MM.1S (cell line): ENCODE measurements at regions not wholly inside any gene's neighbourhood (a gene's known extent, or its start where the extent isn't known, plus 50 kb on each side); places are given as distances from the start of the nearest gene placed in this dataset.
"Not testable (repeated sequence)": the region's sequence is repeated elsewhere in the genome, so short reads cannot be mapped to it uniquely, and the experiment has no call there.

Source experiments
- DNase-seq: peaks from one replicate; pipeline ENCODE4 v3.0.0-alpha.2; 2015
- H2AFZ ChIP-seq: fragments of 300-600 bp; sonication (generic); 2 replicates; pipeline ENCODE4 v1.6.0; 2016; ENCODE audit warnings: antibody characterized with exemption, low read length
- H3F3A ChIP-seq: fragments of 300-600 bp; sonication (generic); 2 replicates; pipeline ENCODE4 v1.6.1; 2016; ENCODE audit warnings: mild to moderate bottlenecking, antibody characterized with exemption, low read length, moderate library complexity, mixed read lengths; ENCODE audit not compliant: insufficient read depth
- H3K27ac ChIP-seq: fragments of 300-600 bp; sonication (generic); 2 replicates; pipeline ENCODE4 v1.5.1; 2016; ENCODE audit warnings: mild to moderate bottlenecking, low read length
- H3K27me3 ChIP-seq: fragments of 300-600 bp; sonication (generic); replicated peaks from 2 replicates; pipeline ENCODE4 v1.6.0; 2016; ENCODE audit warnings: low read length; ENCODE audit not compliant: insufficient read depth
- H3K36me3 ChIP-seq: fragments of 300-600 bp; sonication (generic); replicated peaks from 2 replicates; pipeline ENCODE4 v1.6.1; 2016; ENCODE audit warnings: mild to moderate bottlenecking, low read length, mixed read lengths; ENCODE audit not compliant: insufficient read depth
- H3K4me1 ChIP-seq: fragments of 300-600 bp; sonication (generic); 2 replicates; pipeline ENCODE4 v1.6.1; 2016; ENCODE audit warnings: low read length, mixed read lengths
- H3K4me2 ChIP-seq: fragments of 300-600 bp; sonication (generic); 2 replicates; pipeline ENCODE4 v1.6.0; 2016; ENCODE audit warnings: low read depth, low read length
- H3K4me3 ChIP-seq: fragments of 300-600 bp; sonication (generic); 2 replicates; pipeline ENCODE4 v1.5.1; 2016; ENCODE audit warnings: low read length, mixed read lengths
- H3K79me2 ChIP-seq: fragments of 300-600 bp; sonication (generic); 2 replicates; pipeline ENCODE4 v1.6.1; 2016; ENCODE audit warnings: mixed run types, low read length, mixed read lengths
- H3K9ac ChIP-seq: fragments of 300-600 bp; sonication (generic); 2 replicates; pipeline ENCODE4 v1.6.1; 2016; ENCODE audit warnings: low read length, mixed read lengths
- H3K9me2 ChIP-seq: fragments of 300-600 bp; sonication (generic); replicated peaks from 2 replicates; pipeline ENCODE4 v1.6.1; 2016; ENCODE audit warnings: mild to moderate bottlenecking, low read length, mixed read lengths; ENCODE audit not compliant: insufficient read depth
- H3K9me3 ChIP-seq: fragments of 300-600 bp; sonication (generic); replicated peaks from 2 replicates; pipeline ENCODE4 v1.6.1; 2016; ENCODE audit warnings: mild to moderate bottlenecking, low read length, mixed read lengths; ENCODE audit not compliant: insufficient read depth
- H4K20me1 ChIP-seq: fragments of 300-600 bp; sonication (generic); 2 replicates; pipeline ENCODE4 v1.6.1; 2016; ENCODE audit warnings: mild to moderate bottlenecking, low read length, moderate library complexity, mixed read lengths; ENCODE audit not compliant: insufficient read depth
- EZH2 ChIP-seq: fragments of 300-600 bp; sonication (generic); optimal IDR thresholded peaks from 2 replicates; pipeline ENCODE3; 2017; ENCODE audit warnings: low read depth, mild to moderate bottlenecking, antibody characterized with exemption, low read length, mixed read lengths
- EZH2phosphoT487 ChIP-seq: fragments of 300-600 bp; sonication (generic); IDR thresholded peaks from 2 replicates; pipeline ENCODE4 v1.6.1; 2018; ENCODE audit warnings: antibody characterized with exemption, low read length
- TF ChIP-seq, protein P1 (sequence below): fragments of 300-600 bp; sonication (generic); IDR thresholded peaks from 2 replicates; pipeline ENCODE4 v1.5.1; 2016; ENCODE audit warnings: antibody characterized with exemption, low read length, mixed read lengths

DNA sequence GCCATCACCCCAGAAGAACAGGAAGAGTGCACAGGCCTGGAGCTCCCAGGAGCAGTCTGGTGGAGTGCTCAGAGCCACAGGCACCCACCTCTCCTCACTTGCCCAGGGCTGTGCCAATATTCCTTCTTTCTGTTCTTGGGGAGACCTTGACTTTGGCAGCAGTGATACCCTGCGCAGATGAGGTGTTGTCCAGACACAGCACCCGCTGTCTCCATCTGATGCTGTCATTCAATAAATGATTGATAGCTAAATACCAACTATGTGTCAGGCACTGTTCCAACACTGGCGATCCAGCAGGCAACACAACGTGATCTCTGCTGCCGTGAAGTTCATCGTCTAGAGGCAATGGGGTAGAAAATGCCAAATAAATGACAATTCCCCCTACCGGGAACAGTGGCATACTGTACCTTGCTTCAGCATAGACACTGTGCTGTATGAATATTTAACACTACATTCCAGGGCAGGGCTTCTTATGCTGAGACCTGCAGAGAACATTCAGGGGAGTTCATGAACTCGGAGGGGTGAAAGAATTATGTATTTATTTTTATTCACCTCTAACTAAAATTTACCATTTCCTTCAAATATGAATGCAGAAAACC is 320.5 kb upstream of the NCKAP5 start:
- Histone ChIP-seq H2AFZ (no peak overlapping the region), H4K20me1 (no peaks in the 10 kb centered on the region), H3K27ac (no peak overlapping the region), H3K4me1 (peaks cover 10% of the 10 kb centered on the region; the same call in 1 of the 2 replicates), H3K79me2 (no peaks in the 10 kb centered on the region), H3K4me2 (no peak overlapping the region), H3K9me2 (no peaks in the 10 kb centered on the region), H3K4me3 (no peak overlapping the region), H3K36me3 (no peaks in the 10 kb centered on the region), H3F3A (no peaks in the 10 kb centered on the region), H3K9me3 (no peaks in the 10 kb centered on the region), H3K27me3 (no peaks in the 10 kb centered on the region), H3K9ac (no peak overlapping the region)
- DNase-seq, result no peak
- TF ChIP-seq, protein P1, sequence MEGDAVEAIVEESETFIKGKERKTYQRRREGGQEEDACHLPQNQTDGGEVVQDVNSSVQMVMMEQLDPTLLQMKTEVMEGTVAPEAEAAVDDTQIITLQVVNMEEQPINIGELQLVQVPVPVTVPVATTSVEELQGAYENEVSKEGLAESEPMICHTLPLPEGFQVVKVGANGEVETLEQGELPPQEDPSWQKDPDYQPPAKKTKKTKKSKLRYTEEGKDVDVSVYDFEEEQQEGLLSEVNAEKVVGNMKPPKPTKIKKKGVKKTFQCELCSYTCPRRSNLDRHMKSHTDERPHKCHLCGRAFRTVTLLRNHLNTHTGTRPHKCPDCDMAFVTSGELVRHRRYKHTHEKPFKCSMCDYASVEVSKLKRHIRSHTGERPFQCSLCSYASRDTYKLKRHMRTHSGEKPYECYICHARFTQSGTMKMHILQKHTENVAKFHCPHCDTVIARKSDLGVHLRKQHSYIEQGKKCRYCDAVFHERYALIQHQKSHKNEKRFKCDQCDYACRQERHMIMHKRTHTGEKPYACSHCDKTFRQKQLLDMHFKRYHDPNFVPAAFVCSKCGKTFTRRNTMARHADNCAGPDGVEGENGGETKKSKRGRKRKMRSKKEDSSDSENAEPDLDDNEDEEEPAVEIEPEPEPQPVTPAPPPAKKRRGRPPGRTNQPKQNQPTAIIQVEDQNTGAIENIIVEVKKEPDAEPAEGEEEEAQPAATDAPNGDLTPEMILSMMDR, result no peak
- TF ChIP-seq EZH2phosphoT487 (no peak), EZH2 (no peak)

DNA sequence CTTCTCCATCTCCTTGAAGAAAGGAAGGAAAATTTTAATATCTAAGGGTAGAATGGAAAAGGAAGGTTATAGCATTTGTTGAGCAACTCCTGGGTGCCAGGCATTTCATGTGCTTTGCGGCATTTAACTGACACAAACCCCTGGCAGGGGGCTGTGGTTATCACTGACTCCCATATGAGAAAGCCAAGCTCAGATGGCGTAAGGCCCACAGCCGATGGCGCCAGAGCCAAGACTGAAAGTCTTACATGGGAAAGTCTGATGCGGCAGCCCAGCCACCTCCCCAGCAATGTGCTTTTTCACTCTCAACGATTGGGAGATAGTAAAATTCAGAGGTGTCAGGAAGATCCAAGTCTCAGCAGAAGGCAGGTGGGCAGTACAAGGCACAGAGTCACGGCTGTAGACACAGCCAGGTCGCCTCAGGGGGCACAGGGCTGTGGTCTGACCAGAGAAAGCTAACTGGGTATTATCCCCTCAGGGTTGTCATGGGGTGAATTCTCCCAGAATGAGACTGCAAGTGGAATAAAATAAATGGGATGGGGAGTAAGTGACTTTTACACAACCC is 324.2 kb upstream of the NCKAP5 start:
- no peak overlapping the region for H3K9ac ChIP-seq
- no peaks in the 10 kb centered on the region for H3F3A ChIP-seq
- TF ChIP-seq EZH2 (no peak), EZH2phosphoT487 (no peak)
- TF ChIP-seq, protein P1, result no peak
- no peaks in the 10 kb centered on the region for H3K4me1 ChIP-seq
- H3K4me2 ChIP-seq, result no peak overlapping the region
- no peaks in the 10 kb centered on the region for H3K79me2 ChIP-seq
- no peak overlapping the region for H2AFZ ChIP-seq
- H3K36me3 ChIP-seq, result no peaks in the 10 kb centered on the region
- H4K20me1 ChIP-seq, result no peaks in the 10 kb centered on the region
- no peaks in the 10 kb centered on the region for H3K27me3 ChIP-seq
- no peak overlapping the region for H3K27ac ChIP-seq
- H3K9me3 ChIP-seq, result no peaks in the 10 kb centered on the region
- DNase-seq, result no peak
- no peak overlapping the region for H3K4me3 ChIP-seq
- no peaks in the 10 kb centered on the region for H3K9me2 ChIP-seq

DNA sequence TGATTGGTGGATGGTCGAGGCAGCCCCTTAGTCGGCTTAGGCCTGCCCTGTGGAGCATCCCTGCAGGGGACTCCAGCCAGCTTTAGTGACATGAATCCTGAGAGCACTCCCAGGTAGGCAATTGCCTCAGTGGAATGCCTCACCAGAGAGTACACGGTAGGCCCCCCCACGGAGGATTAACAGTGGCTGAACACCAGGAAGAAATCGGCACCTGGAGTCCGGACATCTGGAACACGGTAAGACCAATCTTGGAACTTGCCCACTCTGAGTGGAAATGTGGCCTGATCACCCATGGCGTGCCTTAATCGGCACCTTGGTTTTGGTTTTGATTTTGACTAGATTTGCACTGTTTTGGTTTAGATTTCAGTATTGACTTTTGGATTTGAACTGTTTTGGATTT is 326.2 kb upstream of the NCKAP5 start:
- H3F3A ChIP-seq, result no peaks in the 10 kb centered on the region
- H3K9ac ChIP-seq, result no peak overlapping the region
- H4K20me1 ChIP-seq, result no peaks in the 10 kb centered on the region
- H3K36me3 ChIP-seq, result no peaks in the 10 kb centered on the region
- H3K9me3 ChIP-seq, result no peaks in the 10 kb centered on the region
- no peak for TF ChIP-seq EZH2phosphoT487
- TF ChIP-seq, protein P1, result no peak
- H3K79me2 ChIP-seq, result no peaks in the 10 kb centered on the region
- no peak overlapping the region for H3K4me2 ChIP-seq
- H3K27me3 ChIP-seq, result no peaks in the 10 kb centered on the region
- no peak for DNase-seq
- no peak overlapping the region for H3K4me3 ChIP-seq
- no peaks in the 10 kb centered on the region for H3K9me2 ChIP-seq
- H3K27ac ChIP-seq, result no peak overlapping the region
- no peaks in the 10 kb centered on the region for H3K4me1 ChIP-seq
- H2AFZ ChIP-seq, result no peak overlapping the region

DNA sequence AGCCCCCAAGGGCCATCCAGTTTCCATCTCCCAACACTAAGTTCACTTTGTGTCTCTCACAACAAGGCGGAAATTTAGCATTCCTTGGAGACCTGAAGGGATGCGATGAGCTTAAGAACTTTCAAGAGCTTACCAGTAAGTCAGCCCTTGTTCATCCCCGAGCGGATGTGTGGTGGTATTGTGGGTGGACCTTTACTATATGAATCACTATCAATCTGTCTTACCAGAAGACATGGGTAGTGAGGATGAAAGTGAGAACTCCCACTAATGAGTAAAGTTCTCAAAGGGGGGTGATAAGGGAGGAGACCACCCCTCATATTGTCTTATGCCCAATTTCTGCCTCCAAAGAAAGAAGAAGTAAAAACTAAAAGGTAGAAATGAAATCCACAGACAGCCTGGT is 329.6 kb upstream of the NCKAP5 start:
- not testable (repeated sequence) for H3K4me3 ChIP-seq, H2AFZ ChIP-seq, H3K4me2 ChIP-seq, H3K79me2 ChIP-seq, H3K27ac ChIP-seq, H3K9ac ChIP-seq, H3F3A ChIP-seq, H3K9me2 ChIP-seq, H3K36me3 ChIP-seq, H3K27me3 ChIP-seq, H3K4me1 ChIP-seq, H4K20me1 ChIP-seq, H3K9me3 ChIP-seq, DNase-seq
